ENCODE measurements at regions not wholly inside any gene's neighbourhood (a gene's known extent, or its start where the extent isn't known, plus 50 kb on each side); places are given as distances from the start of the nearest gene placed in this dataset.

- Histone ChIP-seq H3K9me3 (ENCODE audit: low read depth, low read length) (peaks cover 1% of the 10 kb centered on the region), H3K4me2 (ENCODE audit: insufficient read depth, low read length) (no peak overlapping the region), H2AFZ (ENCODE audit: low read length) (no peak overlapping the region), H3K36me3 (ENCODE audit: insufficient read depth, low read length) (no peaks in the 10 kb centered on the region), H3K27ac (ENCODE audit: low read depth, low read length) (no peak overlapping the region), H3K4me1 (ENCODE audit: insufficient read depth, low read length) (no peaks in the 10 kb centered on the region), H4K20me1 (ENCODE audit: insufficient read depth, low read length) (no peaks in the 10 kb centered on the region), H3K27me3 (ENCODE audit: insufficient read depth, low read length) (no peaks in the 10 kb centered on the region), H3K4me3 (ENCODE audit: insufficient read depth, low read length) (no peak overlapping the region), H3K79me2 (ENCODE audit: insufficient read depth, low read length) (no peaks in the 10 kb centered on the region)
- DNase-seq (ENCODE audit: insufficient read length, low spot score, missing footprints) = no peak
- TF ChIP-seq CTCF (IDR thresholded peaks at IDR 0.05; ENCODE audit: extremely low read depth, low read depth, low read length) = no peak
These were observed 440.8 kb upstream of the LRRTM4 start for GRCh38 chr2:77962943-77963342.

- Histone ChIP-seq H3K4me1 (ENCODE audit: insufficient read depth, low read length) (no peaks in the 10 kb centered on the region), H3K4me3 (ENCODE audit: insufficient read depth, low read length) (no peak overlapping the region), H3K9me3 (ENCODE audit: low read depth, low read length) (no peaks in the 10 kb centered on the region), H4K20me1 (ENCODE audit: insufficient read depth, low read length) (no peaks in the 10 kb centered on the region), H3K27me3 (ENCODE audit: insufficient read depth, low read length) (no peaks in the 10 kb centered on the region), H3K27ac (ENCODE audit: low read depth, low read length) (no peak overlapping the region), H2AFZ (ENCODE audit: low read length) (no peak overlapping the region), H3K79me2 (ENCODE audit: insufficient read depth, low read length) (no peaks in the 10 kb centered on the region), H3K36me3 (ENCODE audit: insufficient read depth, low read length) (no peaks in the 10 kb centered on the region), H3K4me2 (ENCODE audit: insufficient read depth, low read length) (no peak overlapping the region)
- no peak for TF ChIP-seq CTCF (IDR thresholded peaks at IDR 0.05; ENCODE audit: extremely low read depth, low read depth, low read length)
- DNase-seq (ENCODE audit: insufficient read length, low spot score, missing footprints) = no peak
These were observed 455.4 kb upstream of the LRRTM4 start for GRCh38 chr2:77977471-77978063.

- H3K36me3 ChIP-seq (ENCODE audit: insufficient read depth, low read length) = no peaks in the 10 kb centered on the region
- H2AFZ ChIP-seq (ENCODE audit: low read length) = no peak overlapping the region
- TF ChIP-seq CTCF (IDR thresholded peaks at IDR 0.05; ENCODE audit: extremely low read depth, low read depth, low read length) = no peak
- no peaks in the 10 kb centered on the region for H3K79me2 ChIP-seq (ENCODE audit: insufficient read depth, low read length)
- H3K9me3 ChIP-seq (ENCODE audit: low read depth, low read length) = peaks cover 4% of the 10 kb centered on the region
- H3K27me3 ChIP-seq (ENCODE audit: insufficient read depth, low read length) = no peaks in the 10 kb centered on the region
- H3K4me3 ChIP-seq (ENCODE audit: insufficient read depth, low read length) = no peak overlapping the region
- H3K27ac ChIP-seq (ENCODE audit: low read depth, low read length) = no peak overlapping the region
- no peak overlapping the region for H3K4me2 ChIP-seq (ENCODE audit: insufficient read depth, low read length)
- DNase-seq (ENCODE audit: insufficient read length, low spot score, missing footprints) = no peak
- no peaks in the 10 kb centered on the region for H4K20me1 ChIP-seq (ENCODE audit: insufficient read depth, low read length)
- H3K4me1 ChIP-seq (ENCODE audit: insufficient read depth, low read length) = no peaks in the 10 kb centered on the region
These were observed 473.0 kb upstream of the LRRTM4 start for GRCh38 chr2:77995161-77995560.

- H3K79me2 ChIP-seq (ENCODE audit: insufficient read depth, low read length) = no peaks in the 10 kb centered on the region
- no peak overlapping the region for H3K27ac ChIP-seq (ENCODE audit: low read depth, low read length)
- no peak for DNase-seq (ENCODE audit: insufficient read length, low spot score, missing footprints)
- no peaks in the 10 kb centered on the region for H3K36me3 ChIP-seq (ENCODE audit: insufficient read depth, low read length)
- H3K4me1 ChIP-seq (ENCODE audit: insufficient read depth, low read length) = no peaks in the 10 kb centered on the region
- H3K27me3 ChIP-seq (ENCODE audit: insufficient read depth, low read length) = no peaks in the 10 kb centered on the region
- TF ChIP-seq CTCF (IDR thresholded peaks at IDR 0.05; ENCODE audit: extremely low read depth, low read depth, low read length) = no peak
- H3K4me2 ChIP-seq (ENCODE audit: insufficient read depth, low read length) = no peak overlapping the region
- H3K9me3 ChIP-seq (ENCODE audit: low read depth, low read length) = peaks cover 4% of the 10 kb centered on the region
- H4K20me1 ChIP-seq (ENCODE audit: insufficient read depth, low read length) = no peaks in the 10 kb centered on the region
- H2AFZ ChIP-seq (ENCODE audit: low read length) = no peak overlapping the region
- H3K4me3 ChIP-seq (ENCODE audit: insufficient read depth, low read length) = no peak overlapping the region
These were observed 477.2 kb upstream of the LRRTM4 start for GRCh38 chr2:77999376-77999775.
